ENCODE measurements at regions not wholly inside any gene's neighbourhood (a gene's known extent, or its start where the extent isn't known, plus 50 kb on each side); places are given as distances from the start of the nearest gene placed in this dataset.

DNA sequence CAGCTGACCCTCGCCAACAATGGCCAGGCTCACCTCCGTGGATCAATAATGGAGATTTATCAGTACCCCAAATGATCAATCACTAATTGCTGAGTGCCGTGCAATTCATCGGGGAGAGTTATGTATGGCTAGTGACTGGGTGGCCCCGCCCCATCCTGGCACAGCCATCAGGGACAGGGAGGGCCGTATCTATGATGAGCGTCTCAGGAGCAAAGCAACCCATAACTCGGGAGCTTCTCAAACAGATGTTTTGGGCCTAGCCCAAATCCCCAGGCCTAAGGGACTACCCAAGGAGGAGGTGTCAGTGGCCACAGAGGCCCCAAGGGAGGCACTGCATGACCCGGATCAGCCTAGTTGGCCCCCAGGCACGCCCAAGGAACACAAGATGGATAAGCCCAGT is 180.0 kb upstream of the LINGO1 start:
- TF ChIP-seq POLR2A (IDR thresholded peaks at IDR 0.05; ENCODE audit: low read length) (no peak), GATA1 (IDR thresholded peaks at IDR 0.05; ENCODE audit: low read depth, low read length) (no peak)
